ENCODE measurements at regions not wholly inside any gene's neighbourhood (a gene's known extent, or its start where the extent isn't known, plus 50 kb on each side); places are given as distances from the start of the nearest gene placed in this dataset.

DNA sequence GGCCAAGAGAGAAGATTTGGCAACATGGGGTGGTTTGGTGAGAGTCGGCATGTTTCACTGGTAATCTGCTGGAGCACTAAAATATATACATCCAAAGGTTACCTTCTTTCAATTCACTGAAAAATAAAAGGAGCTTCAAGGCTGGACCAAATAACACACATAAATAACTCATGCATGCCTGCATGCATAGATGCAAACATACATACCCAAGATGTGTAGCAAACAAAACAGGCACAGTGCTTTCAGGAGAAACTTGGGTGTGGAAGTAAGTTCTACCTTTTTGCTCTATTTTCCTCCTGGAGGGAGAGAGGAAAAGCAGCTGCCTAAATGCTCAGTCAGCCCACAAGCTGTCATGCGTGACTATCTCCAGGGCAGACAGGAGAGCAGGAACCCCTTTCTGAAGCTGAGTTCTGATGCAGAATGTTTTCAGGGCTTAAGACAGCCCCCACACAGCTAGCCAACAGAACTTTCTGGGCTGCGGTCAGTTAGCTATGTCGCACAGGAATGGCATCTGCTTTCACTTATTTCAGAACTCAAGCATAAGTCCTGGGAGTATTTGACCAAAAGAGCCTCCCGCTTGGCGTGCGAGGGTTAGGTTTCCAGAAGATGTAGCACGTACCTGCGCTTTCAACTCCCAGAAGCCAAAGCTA lies 166.2 kb downstream of the TOMM20 start (continued):
- TF ChIP-seq, protein P1, sequence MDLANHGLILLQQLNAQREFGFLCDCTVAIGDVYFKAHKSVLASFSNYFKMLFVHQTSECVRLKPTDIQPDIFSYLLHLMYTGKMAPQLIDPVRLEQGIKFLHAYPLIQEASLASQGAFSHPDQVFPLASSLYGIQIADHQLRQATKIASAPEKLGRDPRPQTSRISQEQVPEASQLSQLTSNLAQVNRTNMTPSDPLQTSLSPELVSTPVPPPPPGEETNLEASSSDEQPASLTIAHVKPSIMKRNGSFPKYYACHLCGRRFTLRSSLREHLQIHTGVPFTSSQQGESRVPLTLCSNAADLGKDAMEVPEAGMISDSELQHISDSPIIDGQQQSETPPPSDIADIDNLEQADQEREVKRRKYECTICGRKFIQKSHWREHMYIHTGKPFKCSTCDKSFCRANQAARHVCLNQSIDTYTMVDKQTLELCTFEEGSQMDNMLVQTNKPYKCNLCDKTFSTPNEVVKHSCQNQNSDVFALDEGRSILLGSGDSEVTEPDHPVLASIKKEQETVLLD (IDR thresholded peaks at IDR 0.05): 0 out of 2 replicates have a peak, but pooled peaks have one; percentile 68
- no peak for TF ChIP-seq NFXL1 (CRISPR knock-in tag; IDR thresholded peaks at IDR 0.05)
- TF ChIP-seq SMARCB1 (IDR thresholded peaks at IDR 0.05; ENCODE audit: insufficient read length, low read depth): no peak
- TF ChIP-seq ZNF699 (CRISPR knock-in tag; IDR thresholded peaks at IDR 0.05; ENCODE audit: insufficient replicate concordance): no peak
- no peak for TF ChIP-seq XRCC5 (IDR thresholded peaks at IDR 0.05; ENCODE audit: low read depth, low read length)
- TF ChIP-seq, protein P2, sequence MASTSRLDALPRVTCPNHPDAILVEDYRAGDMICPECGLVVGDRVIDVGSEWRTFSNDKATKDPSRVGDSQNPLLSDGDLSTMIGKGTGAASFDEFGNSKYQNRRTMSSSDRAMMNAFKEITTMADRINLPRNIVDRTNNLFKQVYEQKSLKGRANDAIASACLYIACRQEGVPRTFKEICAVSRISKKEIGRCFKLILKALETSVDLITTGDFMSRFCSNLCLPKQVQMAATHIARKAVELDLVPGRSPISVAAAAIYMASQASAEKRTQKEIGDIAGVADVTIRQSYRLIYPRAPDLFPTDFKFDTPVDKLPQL (IDR thresholded peaks at IDR 0.05; ENCODE audit: extremely low read depth, insufficient read length): no peak
- TF ChIP-seq, protein P3, sequence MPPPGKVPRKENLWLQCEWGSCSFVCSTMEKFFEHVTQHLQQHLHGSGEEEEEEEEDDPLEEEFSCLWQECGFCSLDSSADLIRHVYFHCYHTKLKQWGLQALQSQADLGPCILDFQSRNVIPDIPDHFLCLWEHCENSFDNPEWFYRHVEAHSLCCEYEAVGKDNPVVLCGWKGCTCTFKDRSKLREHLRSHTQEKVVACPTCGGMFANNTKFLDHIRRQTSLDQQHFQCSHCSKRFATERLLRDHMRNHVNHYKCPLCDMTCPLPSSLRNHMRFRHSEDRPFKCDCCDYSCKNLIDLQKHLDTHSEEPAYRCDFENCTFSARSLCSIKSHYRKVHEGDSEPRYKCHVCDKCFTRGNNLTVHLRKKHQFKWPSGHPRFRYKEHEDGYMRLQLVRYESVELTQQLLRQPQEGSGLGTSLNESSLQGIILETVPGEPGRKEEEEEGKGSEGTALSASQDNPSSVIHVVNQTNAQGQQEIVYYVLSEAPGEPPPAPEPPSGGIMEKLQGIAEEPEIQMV (tag; conservative IDR thresholded peaks at IDR 0.05; ENCODE audit: low read depth): no peak
- TF ChIP-seq, protein P4, sequence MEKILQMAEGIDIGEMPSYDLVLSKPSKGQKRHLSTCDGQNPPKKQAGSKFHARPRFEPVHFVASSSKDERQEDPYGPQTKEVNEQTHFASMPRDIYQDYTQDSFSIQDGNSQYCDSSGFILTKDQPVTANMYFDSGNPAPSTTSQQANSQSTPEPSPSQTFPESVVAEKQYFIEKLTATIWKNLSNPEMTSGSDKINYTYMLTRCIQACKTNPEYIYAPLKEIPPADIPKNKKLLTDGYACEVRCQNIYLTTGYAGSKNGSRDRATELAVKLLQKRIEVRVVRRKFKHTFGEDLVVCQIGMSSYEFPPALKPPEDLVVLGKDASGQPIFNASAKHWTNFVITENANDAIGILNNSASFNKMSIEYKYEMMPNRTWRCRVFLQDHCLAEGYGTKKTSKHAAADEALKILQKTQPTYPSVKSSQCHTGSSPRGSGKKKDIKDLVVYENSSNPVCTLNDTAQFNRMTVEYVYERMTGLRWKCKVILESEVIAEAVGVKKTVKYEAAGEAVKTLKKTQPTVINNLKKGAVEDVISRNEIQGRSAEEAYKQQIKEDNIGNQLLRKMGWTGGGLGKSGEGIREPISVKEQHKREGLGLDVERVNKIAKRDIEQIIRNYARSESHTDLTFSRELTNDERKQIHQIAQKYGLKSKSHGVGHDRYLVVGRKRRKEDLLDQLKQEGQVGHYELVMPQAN (IDR thresholded peaks at IDR 0.05; ENCODE audit: borderline replicate concordance): no peak
- TF ChIP-seq, protein P5, sequence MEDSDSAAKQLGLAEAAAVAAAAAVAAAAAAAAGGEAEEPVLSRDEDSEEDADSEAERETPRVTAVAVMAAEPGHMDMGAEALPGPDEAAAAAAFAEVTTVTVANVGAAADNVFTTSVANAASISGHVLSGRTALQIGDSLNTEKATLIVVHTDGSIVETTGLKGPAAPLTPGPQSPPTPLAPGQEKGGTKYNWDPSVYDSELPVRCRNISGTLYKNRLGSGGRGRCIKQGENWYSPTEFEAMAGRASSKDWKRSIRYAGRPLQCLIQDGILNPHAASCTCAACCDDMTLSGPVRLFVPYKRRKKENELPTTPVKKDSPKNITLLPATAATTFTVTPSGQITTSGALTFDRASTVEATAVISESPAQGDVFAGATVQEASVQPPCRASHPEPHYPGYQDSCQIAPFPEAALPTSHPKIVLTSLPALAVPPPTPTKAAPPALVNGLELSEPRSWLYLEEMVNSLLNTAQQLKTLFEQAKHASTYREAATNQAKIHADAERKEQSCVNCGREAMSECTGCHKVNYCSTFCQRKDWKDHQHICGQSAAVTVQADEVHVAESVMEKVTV (CRISPR knock-in tag; IDR thresholded peaks at IDR 0.05): no peak; the same call in 1 of the 2 replicates
- no peak for TF ChIP-seq SIRT6 (IDR thresholded peaks at IDR 0.05; ENCODE audit: low read depth, low read length)
- TF ChIP-seq, protein P6, sequence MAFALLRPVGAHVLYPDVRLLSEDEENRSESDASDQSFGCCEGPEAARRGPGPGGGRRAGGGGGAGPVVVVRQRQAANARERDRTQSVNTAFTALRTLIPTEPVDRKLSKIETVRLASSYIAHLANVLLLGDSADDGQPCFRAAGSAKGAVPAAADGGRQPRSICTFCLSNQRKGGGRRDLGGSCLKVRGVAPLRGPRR (CRISPR knock-in tag; IDR thresholded peaks at IDR 0.05): 0 out of 2 replicates have a peak, but pooled peaks have one; percentile 21
- peak; percentile 41; the same call in 1 of the 2 replicates for TF ChIP-seq CBFA2T2 (conservative IDR thresholded peaks at IDR 0.05)
- no peak for TF ChIP-seq SIN3B (IDR thresholded peaks at IDR 0.05; ENCODE audit: low read depth)
- no peak for TF ChIP-seq ELF1 (tag; IDR thresholded peaks at IDR 0.05)
- TF ChIP-seq ZBTB8A (IDR thresholded peaks at IDR 0.05; ENCODE audit: partially characterized antibody): no peak
- TF ChIP-seq, protein P7, sequence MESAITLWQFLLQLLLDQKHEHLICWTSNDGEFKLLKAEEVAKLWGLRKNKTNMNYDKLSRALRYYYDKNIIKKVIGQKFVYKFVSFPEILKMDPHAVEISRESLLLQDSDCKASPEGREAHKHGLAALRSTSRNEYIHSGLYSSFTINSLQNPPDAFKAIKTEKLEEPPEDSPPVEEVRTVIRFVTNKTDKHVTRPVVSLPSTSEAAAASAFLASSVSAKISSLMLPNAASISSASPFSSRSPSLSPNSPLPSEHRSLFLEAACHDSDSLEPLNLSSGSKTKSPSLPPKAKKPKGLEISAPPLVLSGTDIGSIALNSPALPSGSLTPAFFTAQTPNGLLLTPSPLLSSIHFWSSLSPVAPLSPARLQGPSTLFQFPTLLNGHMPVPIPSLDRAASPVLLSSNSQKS (CRISPR knock-in tag; IDR thresholded peaks at IDR 0.05): no peak
- TF ChIP-seq ZNF589 (CRISPR knock-in tag; IDR thresholded peaks at IDR 0.05; ENCODE audit: low read depth): no peak
- TF ChIP-seq SP2 (IDR thresholded peaks at IDR 0.05; ENCODE audit: extremely low read depth, low read depth, low read length, poor library complexity, severe bottlenecking): no peak
- TF ChIP-seq LEF1 (IDR thresholded peaks at IDR 0.05): peak; percentile 40

All from K562 (cell line).